ENCODE measurements at regions not wholly inside any gene's neighbourhood (a gene's known extent, or its start where the extent isn't known, plus 50 kb on each side); places are given as distances from the start of the nearest gene placed in this dataset.
"Not testable (repeated sequence)": the region's sequence is repeated elsewhere in the genome, so short reads cannot be mapped to it uniquely, and the experiment has no call there.

- no peak for DNase-seq (ENCODE audit: low spot score)
Observed at GRCh38 chr4:164313853-164314252, 440.1 kb upstream of the SMIM31 start.

GRCh38 chr4:164318350-164318749 is 435.6 kb upstream of the SMIM31 start:
- DNase-seq (ENCODE audit: low spot score) = no peak

GRCh38 chr4:164319688-164320087 is 434.2 kb upstream of the SMIM31 start:
- DNase-seq (ENCODE audit: low spot score) = no peak

GRCh38 chr4:164320847-164321246 is 433.1 kb upstream of the SMIM31 start:
- DNase-seq (ENCODE audit: low spot score) = no peak

GRCh38 chr4:164326056-164326455 is 427.9 kb upstream of the SMIM31 start:
- no peak for DNase-seq (ENCODE audit: low spot score)

GRCh38 chr4:164337219-164337944 is 416.5 kb upstream of the SMIM31 start:
- DNase-seq (ENCODE audit: low spot score) = no peak

- DNase-seq (ENCODE audit: low spot score) = no peak
Observed at GRCh38 chr4:164343472-164343976, 410.4 kb upstream of the SMIM31 start.

GRCh38 chr4:164345756-164346155 is 408.2 kb upstream of the SMIM31 start:
- no peak for DNase-seq (ENCODE audit: low spot score)

GRCh38 chr4:164350061-164350460 is 403.9 kb upstream of the SMIM31 start:
- DNase-seq (ENCODE audit: low spot score) = peak; percentile 4

- not testable (repeated sequence) for DNase-seq (ENCODE audit: low spot score)
Observed at GRCh38 chr4:164350716-164351115, 403.2 kb upstream of the SMIM31 start.

- no peak for DNase-seq (ENCODE audit: low spot score)
Observed at GRCh38 chr4:164357957-164358356, 396.0 kb upstream of the SMIM31 start.

- DNase-seq (ENCODE audit: low spot score) = no peak
Observed at GRCh38 chr4:164358400-164358799, 395.5 kb upstream of the SMIM31 start.

- DNase-seq (ENCODE audit: low spot score) = no peak
Observed at GRCh38 chr4:164359881-164360280, 394.1 kb upstream of the SMIM31 start.

GRCh38 chr4:164368894-164369293 is 385.0 kb upstream of the SMIM31 start:
- no peak for DNase-seq (ENCODE audit: low spot score)

- no peak for DNase-seq (ENCODE audit: low spot score)
Observed at GRCh38 chr4:164373021-164373420, 380.9 kb upstream of the SMIM31 start.

GRCh38 chr4:164377277-164377676 is 376.7 kb upstream of the SMIM31 start:
- DNase-seq (ENCODE audit: low spot score) = no peak

- no peak for DNase-seq (ENCODE audit: low spot score)
Observed at GRCh38 chr4:164378361-164378760, 375.6 kb upstream of the SMIM31 start.

- DNase-seq (ENCODE audit: low spot score) = no peak
Observed at GRCh38 chr4:164379694-164380093, 374.2 kb upstream of the SMIM31 start.

GRCh38 chr4:164381859-164382258 is 372.1 kb upstream of the SMIM31 start:
- DNase-seq (ENCODE audit: low spot score) = no peak

GRCh38 chr4:164383058-164383357 is 370.9 kb upstream of the SMIM31 start:
- DNase-seq (ENCODE audit: low spot score) = no peak

- DNase-seq (ENCODE audit: low spot score) = no peak
Observed at GRCh38 chr4:164383358-164384220, 370.3 kb upstream of the SMIM31 start.

GRCh38 chr4:164384416-164384815 is 369.5 kb upstream of the SMIM31 start:
- no peak for DNase-seq (ENCODE audit: low spot score)

GRCh38 chr4:164396439-164396838 is 357.5 kb upstream of the SMIM31 start:
- no peak for DNase-seq (ENCODE audit: low spot score)
